HG03354 (cell line): ENCODE measurements at regions not wholly inside any gene's neighbourhood (a gene's known extent, or its start where the extent isn't known, plus 50 kb on each side); places are given as distances from the start of the nearest gene placed in this dataset.

Source experiments
- ATAC-seq: cut with Tn5 transposase; IDR thresholded peaks from one replicate; pipeline ENCODE4 v1.9.1; 2021; ENCODE audit warnings: mild to moderate bottlenecking; ENCODE audit not compliant: unreplicated experiment, poor library complexity, severe bottlenecking

- no peak for ATAC-seq
Observed at GRCh38 chr1:117795190-117795589, 134.2 kb downstream of the GDAP2 start.

GRCh38 chr1:117795792-117796191 lies 133.6 kb downstream of the GDAP2 start:
- ATAC-seq, result no peak

DNA sequence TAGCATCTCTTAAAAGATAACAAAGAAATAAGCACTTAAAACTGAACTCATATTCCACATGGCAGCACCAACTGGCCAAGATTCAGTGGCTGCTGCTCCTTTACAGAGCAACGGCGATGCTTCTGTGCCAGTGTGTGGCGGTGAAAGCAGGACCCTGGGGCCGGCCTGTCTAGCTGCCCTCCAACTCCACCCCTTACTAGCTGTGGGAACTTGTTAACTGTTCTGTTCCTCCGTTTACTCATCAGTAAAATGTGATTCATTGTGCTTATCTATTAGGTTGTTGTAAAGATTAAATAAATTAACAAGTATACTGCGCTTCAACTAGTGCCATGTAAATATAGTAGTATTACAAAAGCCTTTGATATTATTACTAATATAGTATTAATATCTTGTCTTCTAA lies 133.2 kb downstream of the GDAP2 start:
- no peak for ATAC-seq

DNA sequence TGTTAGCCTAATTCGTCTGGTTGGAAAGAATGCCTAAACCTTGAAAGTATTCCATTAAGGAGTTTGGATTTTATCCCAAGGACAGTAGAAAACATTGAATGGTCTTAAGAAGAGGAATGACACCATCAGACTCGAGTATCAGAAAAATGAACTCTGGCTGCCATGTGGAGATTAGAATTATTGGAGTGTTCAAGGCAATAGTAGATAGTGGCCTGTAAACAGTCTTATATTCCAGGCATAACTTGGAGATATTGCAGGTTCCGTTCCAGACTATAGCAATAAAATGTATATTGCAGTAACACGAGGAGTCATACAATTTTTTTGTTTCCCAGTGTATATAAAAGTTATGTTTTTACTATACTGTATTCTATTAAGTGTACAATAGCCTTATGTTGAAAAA lies 130.9 kb downstream of the GDAP2 start:
- ATAC-seq, result no peak

- no peak for ATAC-seq
Observed at GRCh38 chr1:117802531-117803257, 126.7 kb downstream of the GDAP2 start.

DNA sequence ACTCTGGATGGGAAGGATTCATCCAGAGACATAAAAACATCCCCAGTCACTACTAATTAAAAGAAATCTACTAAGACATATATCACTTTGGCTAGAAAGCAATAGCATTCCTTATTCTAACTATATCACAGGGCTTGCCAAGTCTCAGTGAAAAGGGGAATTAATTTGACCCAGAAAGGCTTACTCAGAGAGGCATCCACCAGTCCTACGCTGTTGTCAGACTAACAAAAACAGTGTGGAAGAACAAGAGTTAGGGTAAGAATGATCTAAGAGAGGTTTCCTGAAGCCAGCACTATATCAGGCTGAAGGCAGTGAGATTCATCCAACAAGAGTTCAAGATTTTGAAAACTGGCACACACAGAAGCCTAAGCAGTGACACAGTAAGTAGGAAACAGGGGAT lies 126.1 kb downstream of the GDAP2 start:
- no peak for ATAC-seq

DNA sequence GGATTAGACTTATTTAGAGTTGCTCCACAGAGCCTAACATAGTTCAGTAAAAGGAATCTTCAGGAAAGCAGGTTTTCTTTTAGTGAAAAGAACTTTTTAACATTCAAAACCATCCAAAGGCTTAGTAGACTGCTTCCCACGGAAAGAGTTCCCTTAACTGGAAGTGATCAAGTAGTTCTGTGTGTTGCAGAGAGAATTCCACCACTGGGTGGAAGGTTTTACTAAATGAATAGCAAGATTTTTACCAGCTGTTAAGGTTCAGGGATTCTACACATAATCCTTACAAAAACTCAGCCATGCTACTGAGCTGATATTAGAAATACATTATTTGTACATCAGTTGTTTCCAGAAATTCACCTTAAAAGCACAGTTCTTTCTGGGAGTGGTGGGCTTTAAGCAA lies 119.7 kb downstream of the GDAP2 start:
- no peak for ATAC-seq

DNA sequence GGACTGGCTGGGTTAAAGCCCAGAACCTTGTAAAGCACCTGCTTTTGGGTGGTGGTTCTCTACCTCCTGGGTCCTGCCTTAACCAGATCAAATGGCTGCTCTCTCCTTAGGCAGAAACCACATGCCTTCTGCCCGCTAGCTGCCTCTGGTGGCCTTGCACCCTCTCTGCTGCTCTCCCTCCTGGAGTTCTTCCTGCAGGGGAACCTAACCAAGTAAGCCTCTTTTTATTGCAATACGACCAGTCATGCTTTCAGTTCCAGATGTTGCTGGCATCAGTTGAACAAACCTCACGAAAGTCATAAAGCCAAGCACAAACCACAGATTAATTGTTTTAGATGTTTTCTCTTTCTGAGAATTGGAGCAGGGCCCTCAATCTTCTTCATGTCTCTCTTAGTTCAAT lies 118.9 kb downstream of the GDAP2 start:
- ATAC-seq, result no peak

GRCh38 chr1:117812869-117813511 lies 116.4 kb downstream of the GDAP2 start:
- no peak for ATAC-seq
